GM12878 (cell line): ENCODE measurements at regions not wholly inside any gene's neighbourhood (a gene's known extent, or its start where the extent isn't known, plus 50 kb on each side); places are given as distances from the start of the nearest gene placed in this dataset.

Source experiments
- ATAC-seq: fragments of 200-7000 bp; cut with Tn5 transposase; 3 replicates; pipeline ENCODE4 v1.9.1; 2020; ENCODE audit warnings: mild to moderate bottlenecking, moderate library complexity
- BruUV-seq: library from RNA; stranded (reverse); fragments of 400-500 nt; replicated peaks from 2 replicates; lab custom pipeline; 2021; lab: Mats Ljungman, UMichigan
- CTCF ChIA-PET: fragments of 300-600 bp; sonication (Branson Sonifier 250); formaldehyde crosslinking; extraction: SDS; loops from one replicate; lab custom pipeline; 2021; ENCODE audit warnings: inconsistent platforms; lab: Yijun Ruan, JAX
- POLR2A ChIA-PET: fragments of 350-600 bp; formaldehyde crosslinking; extraction: SDS; loops from one replicate; lab custom pipeline; 2021; ENCODE audit warnings: inconsistent platforms; lab: Charles Lee
- RAD21 ChIA-PET: fragments of 300-600 bp; sonication (Branson Sonifier 250); formaldehyde crosslinking; loops from one replicate; lab custom pipeline; 2023; ENCODE audit warnings: antibody characterized with exemption; ENCODE audit not compliant: unreplicated experiment; lab: Charles Lee
- SMC1A ChIA-PET: fragments of 300-600 bp; sonication (Branson Sonifier 250); formaldehyde crosslinking; loops from one replicate; lab custom pipeline; 2023; ENCODE audit not compliant: unreplicated experiment, uncharacterized antibody; lab: Charles Lee
- DNase-seq: peaks from one replicate; pipeline ENCODE4 v3.0.0-alpha.2; 2011; ENCODE audit warnings: low read depth, low spot score
- FAIRE-seq: peaks from 3 replicates; lab custom pipeline; 2011; peaks lifted over from hg19 to GRCh38; lab: Jason Lieb, UNC
- H2AFZ ChIP-seq: 2 replicates; pipeline ENCODE4 v1.6.0; 2011; ENCODE audit warnings: low read depth, low read length, control low read depth; ENCODE audit not compliant: control insufficient read depth
- H3K27ac ChIP-seq: 2 replicates; pipeline ENCODE4 v1.5.1; 2011; ENCODE audit warnings: control low read depth; ENCODE audit not compliant: control insufficient read depth, insufficient read depth
- H3K27me3 ChIP-seq, 2 experiments: replicated peaks in 1 of 2; 2 replicates each; pipeline versions ENCODE4 v1.6.0 to v1.6.1; 2011; ENCODE audit warnings: low read length in 1 of 2; ENCODE audit not compliant: control insufficient read depth in 2 of 2, insufficient read depth in 2 of 2
- H3K36me3 ChIP-seq, 2 experiments: 2 replicates each; pipeline ENCODE4 v1.5.1; 2011; ENCODE audit warnings: low read length in 1 of 2; ENCODE audit not compliant: control insufficient read depth in 2 of 2, insufficient read depth in 2 of 2
- H3K4me1 ChIP-seq: 2 replicates; pipeline ENCODE4 v1.6.1; 2011; ENCODE audit warnings: mild to moderate bottlenecking, low read length, moderate library complexity, mixed read lengths; ENCODE audit not compliant: control insufficient read depth, insufficient read depth
- H3K4me2 ChIP-seq: 2 replicates; pipeline ENCODE4 v1.6.0; 2011; ENCODE audit warnings: control low read depth; ENCODE audit not compliant: control insufficient read depth, insufficient read depth
- H3K4me3 ChIP-seq: fragments of 200-600 bp; sonication (generic); 2 replicates; pipeline ENCODE4 v1.5.1; 2016
- H3K79me2 ChIP-seq: 2 replicates; pipeline ENCODE4 v1.6.0; 2011; ENCODE audit warnings: low read length; ENCODE audit not compliant: control insufficient read depth, insufficient read depth
- H3K9ac ChIP-seq: 2 replicates; pipeline ENCODE4 v1.8.0; 2011; ENCODE audit warnings: low read length, control low read depth, mixed read lengths; ENCODE audit not compliant: control insufficient read depth, insufficient read depth
- H3K9me3 ChIP-seq: replicated peaks from 3 replicates; pipeline ENCODE4 v1.5.1; 2011; ENCODE audit warnings: mild to moderate bottlenecking, low read length; ENCODE audit not compliant: control insufficient read depth, insufficient read depth
- H4K20me1 ChIP-seq: 2 replicates; pipeline ENCODE4 v1.6.0; 2011; ENCODE audit not compliant: control insufficient read depth, insufficient read depth
- ASH2L ChIP-seq: fragments of 300-600, 200-600 bp; sonication (generic); IDR thresholded peaks from 2 replicates; pipeline ENCODE4 v1.6.1; 2017; ENCODE audit warnings: low read depth, mild to moderate bottlenecking, borderline replicate concordance
- NFXL1 ChIP-seq: fragments of 450-650 bp; IDR thresholded peaks from 2 replicates; pipeline ENCODE4 v1.6.1; 2017; ENCODE audit warnings: antibody characterized with exemption, mild to moderate bottlenecking, borderline replicate concordance
- RB1 ChIP-seq: fragments of 450-650 bp; formaldehyde crosslinking; IDR thresholded peaks from 2 replicates; pipeline ENCODE4 v1.6.1; 2017; ENCODE audit warnings: mild to moderate bottlenecking, borderline replicate concordance
- ZNF207 ChIP-seq: fragments of 450-650 bp; IDR thresholded peaks from 2 replicates; pipeline ENCODE4 v1.6.1; 2014; ENCODE audit warnings: antibody characterized with exemption, mild to moderate bottlenecking, borderline replicate concordance
- WGBS: methylation state at CpG from one replicate; pipeline ENCODE4 v1.1.6; 2016; ENCODE audit warnings: low lambda C conversion rate; ENCODE audit not compliant: insufficient replicate concordance, insufficient coverage; ENCODE audit errors: missing lambda C conversion rate; 5-methylcytosine and 5-hydroxymethylcytosine counted together
- in situ Hi-C: fragments of 300-500 bp; cut with MboI; formaldehyde crosslinking; loops from 9 replicates; pipeline ENCODE4 v1.14.3; 2018; ENCODE audit warnings: mixed read lengths
- intact Hi-C: fragments of 100-400 bp; cut with micrococcal nuclease; formaldehyde crosslinking; loops from one replicate; pipeline ENCODE4 v1.14.2; 2022; ENCODE audit not compliant: unreplicated experiment
- TF ChIP-seq, protein P1 (sequence below): fragments of 450-650 bp; conservative IDR thresholded peaks from 2 replicates; pipeline ENCODE4 v1.6.1; 2017; ENCODE audit warnings: mild to moderate bottlenecking, moderate library complexity
- TF ChIP-seq, protein P2 (sequence below): fragments of 450-650 bp; IDR thresholded peaks from 2 replicates; pipeline ENCODE4 v1.6.1; 2016; ENCODE audit warnings: mild to moderate bottlenecking, moderate library complexity, borderline replicate concordance
- TF ChIP-seq, protein P3 (sequence below): IDR thresholded peaks from 2 replicates; pipeline ENCODE4 v1.6.1; 2012; ENCODE audit warnings: low read length, inconsistent platforms

DNA sequence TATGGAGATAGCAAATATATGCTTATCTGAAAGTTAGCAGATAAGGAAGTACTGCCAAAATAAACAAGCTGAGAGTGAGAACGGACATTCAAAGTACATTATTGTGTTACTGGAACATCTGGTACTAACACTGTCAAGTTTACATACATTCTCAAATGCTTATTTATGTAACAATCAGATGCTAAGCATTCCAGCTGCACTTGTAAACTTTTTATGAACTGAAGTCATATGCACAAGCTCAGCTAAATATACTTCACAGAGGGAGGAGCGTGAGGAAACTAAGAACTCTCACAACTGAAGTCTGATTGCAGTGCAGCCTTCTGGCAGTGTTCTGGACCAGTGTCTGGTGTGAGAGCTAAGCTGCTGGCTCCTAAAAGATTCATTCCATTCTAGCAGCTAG is 223.7 kb upstream of the NANOGP8 start:
- H3K9me3 ChIP-seq, result no peaks in the 10 kb centered on the region
- peaks cover 4% of the 10 kb centered on the region for H3K4me1 ChIP-seq
- no peaks in the 10 kb centered on the region for H3K36me3 ChIP-seq
- no peaks in the 10 kb centered on the region for H3K79me2 ChIP-seq
- no peaks in the 10 kb centered on the region for H3K27me3 ChIP-seq
- BruUV-seq, result no TSS peak
- POLR2A ChIA-PET, result no interaction called here
- no peak overlapping the region for H3K27ac ChIP-seq
- H3K9ac ChIP-seq, result no peak overlapping the region
- in situ Hi-C loops, result no loop called here
- SMC1A ChIA-PET, result interaction anchor here (0.7 to 1.1 kb wide), 2 partner anchors 20 to 548 kb away, joined by 3 read pairs; no protein-coding TSS in a partner anchor
- H2AFZ ChIP-seq, result no peak overlapping the region
- intact Hi-C loops, result no loop called here
- 94% methylated on average over 2 of the region's 2 CpGs for WGBS
- no peak overlapping the region for H3K4me3 ChIP-seq
- no peak for FAIRE-seq
- RAD21 ChIA-PET, result no interaction called here
- ATAC-seq, result no peak
- H4K20me1 ChIP-seq, result no peaks in the 10 kb centered on the region
- TF ChIP-seq, protein P1, sequence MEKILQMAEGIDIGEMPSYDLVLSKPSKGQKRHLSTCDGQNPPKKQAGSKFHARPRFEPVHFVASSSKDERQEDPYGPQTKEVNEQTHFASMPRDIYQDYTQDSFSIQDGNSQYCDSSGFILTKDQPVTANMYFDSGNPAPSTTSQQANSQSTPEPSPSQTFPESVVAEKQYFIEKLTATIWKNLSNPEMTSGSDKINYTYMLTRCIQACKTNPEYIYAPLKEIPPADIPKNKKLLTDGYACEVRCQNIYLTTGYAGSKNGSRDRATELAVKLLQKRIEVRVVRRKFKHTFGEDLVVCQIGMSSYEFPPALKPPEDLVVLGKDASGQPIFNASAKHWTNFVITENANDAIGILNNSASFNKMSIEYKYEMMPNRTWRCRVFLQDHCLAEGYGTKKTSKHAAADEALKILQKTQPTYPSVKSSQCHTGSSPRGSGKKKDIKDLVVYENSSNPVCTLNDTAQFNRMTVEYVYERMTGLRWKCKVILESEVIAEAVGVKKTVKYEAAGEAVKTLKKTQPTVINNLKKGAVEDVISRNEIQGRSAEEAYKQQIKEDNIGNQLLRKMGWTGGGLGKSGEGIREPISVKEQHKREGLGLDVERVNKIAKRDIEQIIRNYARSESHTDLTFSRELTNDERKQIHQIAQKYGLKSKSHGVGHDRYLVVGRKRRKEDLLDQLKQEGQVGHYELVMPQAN, result no peak
- TF ChIP-seq, protein P2, sequence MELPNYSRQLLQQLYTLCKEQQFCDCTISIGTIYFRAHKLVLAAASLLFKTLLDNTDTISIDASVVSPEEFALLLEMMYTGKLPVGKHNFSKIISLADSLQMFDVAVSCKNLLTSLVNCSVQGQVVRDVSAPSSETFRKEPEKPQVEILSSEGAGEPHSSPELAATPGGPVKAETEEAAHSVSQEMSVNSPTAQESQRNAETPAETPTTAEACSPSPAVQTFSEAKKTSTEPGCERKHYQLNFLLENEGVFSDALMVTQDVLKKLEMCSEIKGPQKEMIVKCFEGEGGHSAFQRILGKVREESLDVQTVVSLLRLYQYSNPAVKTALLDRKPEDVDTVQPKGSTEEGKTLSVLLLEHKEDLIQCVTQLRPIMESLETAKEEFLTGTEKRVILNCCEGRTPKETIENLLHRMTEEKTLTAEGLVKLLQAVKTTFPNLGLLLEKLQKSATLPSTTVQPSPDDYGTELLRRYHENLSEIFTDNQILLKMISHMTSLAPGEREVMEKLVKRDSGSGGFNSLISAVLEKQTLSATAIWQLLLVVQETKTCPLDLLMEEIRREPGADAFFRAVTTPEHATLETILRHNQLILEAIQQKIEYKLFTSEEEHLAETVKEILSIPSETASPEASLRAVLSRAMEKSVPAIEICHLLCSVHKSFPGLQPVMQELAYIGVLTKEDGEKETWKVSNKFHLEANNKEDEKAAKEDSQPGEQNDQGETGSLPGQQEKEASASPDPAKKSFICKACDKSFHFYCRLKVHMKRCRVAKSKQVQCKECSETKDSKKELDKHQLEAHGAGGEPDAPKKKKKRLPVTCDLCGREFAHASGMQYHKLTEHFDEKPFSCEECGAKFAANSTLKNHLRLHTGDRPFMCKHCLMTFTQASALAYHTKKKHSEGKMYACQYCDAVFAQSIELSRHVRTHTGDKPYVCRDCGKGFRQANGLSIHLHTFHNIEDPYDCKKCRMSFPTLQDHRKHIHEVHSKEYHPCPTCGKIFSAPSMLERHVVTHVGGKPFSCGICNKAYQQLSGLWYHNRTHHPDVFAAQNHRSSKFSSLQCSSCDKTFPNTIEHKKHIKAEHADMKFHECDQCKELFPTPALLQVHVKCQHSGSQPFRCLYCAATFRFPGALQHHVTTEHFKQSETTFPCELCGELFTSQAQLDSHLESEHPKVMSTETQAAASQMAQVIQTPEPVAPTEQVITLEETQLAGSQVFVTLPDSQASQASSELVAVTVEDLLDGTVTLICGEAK, result no peak
- TF ChIP-seq RB1, result no peak
- no peak for TF ChIP-seq ASH2L
- TF ChIP-seq, protein P3, sequence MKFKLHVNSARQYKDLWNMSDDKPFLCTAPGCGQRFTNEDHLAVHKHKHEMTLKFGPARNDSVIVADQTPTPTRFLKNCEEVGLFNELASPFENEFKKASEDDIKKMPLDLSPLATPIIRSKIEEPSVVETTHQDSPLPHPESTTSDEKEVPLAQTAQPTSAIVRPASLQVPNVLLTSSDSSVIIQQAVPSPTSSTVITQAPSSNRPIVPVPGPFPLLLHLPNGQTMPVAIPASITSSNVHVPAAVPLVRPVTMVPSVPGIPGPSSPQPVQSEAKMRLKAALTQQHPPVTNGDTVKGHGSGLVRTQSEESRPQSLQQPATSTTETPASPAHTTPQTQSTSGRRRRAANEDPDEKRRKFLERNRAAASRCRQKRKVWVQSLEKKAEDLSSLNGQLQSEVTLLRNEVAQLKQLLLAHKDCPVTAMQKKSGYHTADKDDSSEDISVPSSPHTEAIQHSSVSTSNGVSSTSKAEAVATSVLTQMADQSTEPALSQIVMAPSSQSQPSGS, result no peak
- TF ChIP-seq NFXL1, result no peak
- TF ChIP-seq ZNF207, result no peak
- DNase-seq, result no peak
- CTCF ChIA-PET, result interaction anchor here (1.6 kb wide), 1 partner anchor 135 kb away, joined by 7 read pairs; no protein-coding TSS in a partner anchor
- no peak overlapping the region for H3K4me2 ChIP-seq
